SK-N-SH (cell line): ENCODE measurements at regions not wholly inside any gene's neighbourhood (a gene's known extent, or its start where the extent isn't known, plus 50 kb on each side); places are given as distances from the start of the nearest gene placed in this dataset.

Experiments
- EP300 ChIP-seq, 2 experiments: IDR thresholded peaks; 2 replicates each; pipeline versions ENCODE4 v1.4.0 to v1.6.1; 2012; ENCODE audit warnings: borderline replicate concordance in 1 of 2, low read depth in 1 of 2, low read length in 1 of 2
- EZH2phosphoT487 ChIP-seq: fragments of 200-600 bp; sonication (generic); IDR thresholded peaks from 2 replicates; pipeline ENCODE4 v1.6.1; 2017; ENCODE audit warnings: low read depth, mixed run types, mild to moderate bottlenecking, antibody characterized with exemption, moderate library complexity, borderline replicate concordance
- MAX ChIP-seq: IDR thresholded peaks from 2 replicates; pipeline ENCODE4 v1.4.0; 2012; ENCODE audit warnings: low read depth
- MXI1 ChIP-seq: IDR thresholded peaks from 2 replicates; pipeline ENCODE4 v1.6.1; 2012; ENCODE audit warnings: mild to moderate bottlenecking, low read depth, low read length, improper control_type of control experiment
- POLR2AphosphoS5 ChIP-seq: IDR thresholded peaks from 2 replicates; pipeline ENCODE4 v1.6.1; 2012; ENCODE audit warnings: low read depth, low read length
- RAD21 ChIP-seq: IDR thresholded peaks from 2 replicates; pipeline ENCODE4 v1.6.1; 2012; ENCODE audit warnings: mild to moderate bottlenecking, low read length
- SIN3A ChIP-seq: IDR thresholded peaks from 2 replicates; pipeline ENCODE4 v1.6.1; 2012; ENCODE audit warnings: low read depth, mild to moderate bottlenecking, low read length, moderate library complexity, borderline replicate concordance
- TAF1 ChIP-seq: IDR thresholded peaks from 2 replicates; pipeline ENCODE4 v1.6.1; 2012; ENCODE audit warnings: low read depth, mild to moderate bottlenecking, low read length, moderate library complexity, borderline replicate concordance
- TCF12 ChIP-seq: IDR thresholded peaks from 2 replicates; pipeline ENCODE4 v1.4.0; 2012
- USF2 ChIP-seq: fragments of 150-350 bp; IDR thresholded peaks from 2 replicates; pipeline ENCODE4 v1.6.1; 2017; ENCODE audit warnings: antibody characterized with exemption, low read length, low read depth, borderline replicate concordance
- YY1 ChIP-seq: IDR thresholded peaks from 2 replicates; pipeline ENCODE4 v1.4.0; 2012; ENCODE audit warnings: low read depth, mild to moderate bottlenecking
- ZBTB33 ChIP-seq: IDR thresholded peaks from 2 replicates; pipeline ENCODE4 v1.4.0; 2012; ENCODE audit warnings: low read depth, borderline replicate concordance
- TF ChIP-seq, protein P1 (sequence below): fragments of 200-600 bp; sonication (generic); IDR thresholded peaks from 2 replicates; pipeline ENCODE4 v1.6.1; 2017; ENCODE audit warnings: antibody characterized with exemption, mild to moderate bottlenecking, moderate library complexity

- TF ChIP-seq POLR2AphosphoS5 (no peak), TAF1 (no peak), MAX (no peak), SIN3A (no peak), TCF12 (no peak), ZBTB33 (no peak), YY1 (no peak), USF2 (no peak), MXI1 (no peak), RAD21 (no peak), EZH2phosphoT487 (no peak), EP300 (IDR thresholded peaks at IDR 0.05; ENCODE audit: borderline replicate concordance in 1 of 2, low read depth in 1 of 2, low read length in 1 of 2) (no peak)
- TF ChIP-seq, protein P1, sequence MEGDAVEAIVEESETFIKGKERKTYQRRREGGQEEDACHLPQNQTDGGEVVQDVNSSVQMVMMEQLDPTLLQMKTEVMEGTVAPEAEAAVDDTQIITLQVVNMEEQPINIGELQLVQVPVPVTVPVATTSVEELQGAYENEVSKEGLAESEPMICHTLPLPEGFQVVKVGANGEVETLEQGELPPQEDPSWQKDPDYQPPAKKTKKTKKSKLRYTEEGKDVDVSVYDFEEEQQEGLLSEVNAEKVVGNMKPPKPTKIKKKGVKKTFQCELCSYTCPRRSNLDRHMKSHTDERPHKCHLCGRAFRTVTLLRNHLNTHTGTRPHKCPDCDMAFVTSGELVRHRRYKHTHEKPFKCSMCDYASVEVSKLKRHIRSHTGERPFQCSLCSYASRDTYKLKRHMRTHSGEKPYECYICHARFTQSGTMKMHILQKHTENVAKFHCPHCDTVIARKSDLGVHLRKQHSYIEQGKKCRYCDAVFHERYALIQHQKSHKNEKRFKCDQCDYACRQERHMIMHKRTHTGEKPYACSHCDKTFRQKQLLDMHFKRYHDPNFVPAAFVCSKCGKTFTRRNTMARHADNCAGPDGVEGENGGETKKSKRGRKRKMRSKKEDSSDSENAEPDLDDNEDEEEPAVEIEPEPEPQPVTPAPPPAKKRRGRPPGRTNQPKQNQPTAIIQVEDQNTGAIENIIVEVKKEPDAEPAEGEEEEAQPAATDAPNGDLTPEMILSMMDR = no peak
Observed at GRCh38 chrX:34891391-34891790, 51.2 kb upstream of the FAM47B start.
